Fibroblast of pulmonary artery (primary cell): ENCODE measurements at regions not wholly inside any gene's neighbourhood (a gene's known extent, or its start where the extent isn't known, plus 50 kb on each side); places are given as distances from the start of the nearest gene placed in this dataset.

ENCODE experiments used
- DNase-seq: peaks from one replicate; pipeline ENCODE4 v3.0.0-alpha.2; 2010; ENCODE audit warnings: low read depth
- H3K4me3 ChIP-seq: replicated peaks from 2 replicates; pipeline ENCODE4 v1.5.1; 2011; ENCODE audit warnings: low read depth, mild to moderate bottlenecking, control low read depth, low read length, moderate library complexity
- TF ChIP-seq, protein P1 (sequence below): IDR thresholded peaks from 2 replicates; pipeline ENCODE4 v1.5.1; 2011; ENCODE audit warnings: mild to moderate bottlenecking, control low read depth, low read length, inconsistent platforms; ENCODE audit errors: missing control alignments

DNA sequence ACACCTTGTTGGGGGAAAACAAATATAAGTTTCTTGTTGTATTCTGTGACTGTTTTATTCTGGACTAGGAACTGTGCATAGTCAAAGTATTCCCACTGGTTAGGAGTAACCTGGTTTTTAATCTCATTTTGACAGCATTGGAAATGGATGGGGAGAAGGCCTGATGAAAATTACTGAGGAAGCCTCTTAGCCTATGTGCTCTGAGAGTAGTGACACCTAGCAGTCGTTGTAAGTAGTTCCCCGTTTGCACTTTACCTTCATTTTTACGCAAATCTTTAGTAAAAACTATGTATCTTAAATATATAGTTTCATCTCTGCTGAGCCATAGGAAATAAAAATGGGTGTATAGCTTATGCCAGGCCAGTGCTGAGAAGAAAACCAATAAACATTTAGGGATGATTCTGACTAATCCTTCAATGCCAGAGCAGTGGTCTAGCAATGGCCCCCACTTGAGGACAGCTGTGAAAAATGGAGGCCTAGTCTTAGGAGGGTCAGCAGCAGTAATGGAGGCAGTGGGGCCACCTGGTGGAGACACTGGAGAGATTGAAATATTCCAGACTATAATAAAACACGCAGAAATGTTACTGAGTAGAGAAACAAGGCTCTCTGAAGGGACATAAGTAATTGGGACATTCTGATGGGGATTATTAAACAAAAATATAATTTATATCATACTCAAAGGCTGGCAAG lies 133.2 kb upstream of the NOVA1 start:
- no peak overlapping the region for H3K4me3 ChIP-seq
- TF ChIP-seq, protein P1, sequence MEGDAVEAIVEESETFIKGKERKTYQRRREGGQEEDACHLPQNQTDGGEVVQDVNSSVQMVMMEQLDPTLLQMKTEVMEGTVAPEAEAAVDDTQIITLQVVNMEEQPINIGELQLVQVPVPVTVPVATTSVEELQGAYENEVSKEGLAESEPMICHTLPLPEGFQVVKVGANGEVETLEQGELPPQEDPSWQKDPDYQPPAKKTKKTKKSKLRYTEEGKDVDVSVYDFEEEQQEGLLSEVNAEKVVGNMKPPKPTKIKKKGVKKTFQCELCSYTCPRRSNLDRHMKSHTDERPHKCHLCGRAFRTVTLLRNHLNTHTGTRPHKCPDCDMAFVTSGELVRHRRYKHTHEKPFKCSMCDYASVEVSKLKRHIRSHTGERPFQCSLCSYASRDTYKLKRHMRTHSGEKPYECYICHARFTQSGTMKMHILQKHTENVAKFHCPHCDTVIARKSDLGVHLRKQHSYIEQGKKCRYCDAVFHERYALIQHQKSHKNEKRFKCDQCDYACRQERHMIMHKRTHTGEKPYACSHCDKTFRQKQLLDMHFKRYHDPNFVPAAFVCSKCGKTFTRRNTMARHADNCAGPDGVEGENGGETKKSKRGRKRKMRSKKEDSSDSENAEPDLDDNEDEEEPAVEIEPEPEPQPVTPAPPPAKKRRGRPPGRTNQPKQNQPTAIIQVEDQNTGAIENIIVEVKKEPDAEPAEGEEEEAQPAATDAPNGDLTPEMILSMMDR = peak; percentile 60
- peak; percentile 57 for DNase-seq

DNA sequence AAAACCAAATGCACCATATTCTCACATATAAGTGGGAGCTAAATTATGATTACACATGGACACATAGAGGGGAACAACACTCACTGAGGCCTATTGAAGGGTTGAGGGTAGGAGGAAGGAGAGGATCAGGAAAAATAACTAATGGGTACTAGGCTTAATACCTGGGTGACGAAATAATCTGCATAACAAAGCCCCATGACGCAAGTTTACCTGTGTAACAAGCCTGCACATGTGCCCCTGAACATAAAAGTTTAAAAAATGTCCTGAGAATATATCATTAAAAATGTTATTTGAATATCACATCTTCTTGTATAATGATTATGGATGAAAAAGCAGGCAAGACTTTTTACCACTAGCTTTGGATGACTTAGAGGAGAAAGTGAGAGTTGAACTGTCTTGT lies 138.0 kb upstream of the NOVA1 start:
- H3K4me3 ChIP-seq = no peak overlapping the region
- DNase-seq = no peak
- TF ChIP-seq, protein P1 = no peak

DNA sequence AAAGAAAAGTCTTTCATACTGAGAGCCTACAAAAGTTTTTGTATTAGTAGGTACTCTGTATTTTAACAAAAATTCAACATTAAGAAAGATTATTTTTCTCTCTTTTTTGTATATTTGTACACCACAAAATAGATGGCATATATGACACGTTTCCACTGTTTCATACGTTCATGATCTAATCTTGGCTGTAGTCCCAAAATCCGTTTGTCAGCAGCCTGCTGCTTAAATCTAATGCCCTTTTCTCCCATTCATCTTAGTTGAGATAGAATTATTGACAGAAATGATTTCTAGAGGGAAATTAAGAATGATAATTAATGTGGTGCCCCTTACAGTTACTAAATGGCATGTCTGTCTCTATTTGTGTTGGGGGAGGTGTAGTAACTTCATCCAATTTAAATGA lies 140.7 kb upstream of the NOVA1 start:
- H3K4me3 ChIP-seq = no peak overlapping the region
- TF ChIP-seq, protein P1 = no peak
- peak; percentile 56 for DNase-seq

DNA sequence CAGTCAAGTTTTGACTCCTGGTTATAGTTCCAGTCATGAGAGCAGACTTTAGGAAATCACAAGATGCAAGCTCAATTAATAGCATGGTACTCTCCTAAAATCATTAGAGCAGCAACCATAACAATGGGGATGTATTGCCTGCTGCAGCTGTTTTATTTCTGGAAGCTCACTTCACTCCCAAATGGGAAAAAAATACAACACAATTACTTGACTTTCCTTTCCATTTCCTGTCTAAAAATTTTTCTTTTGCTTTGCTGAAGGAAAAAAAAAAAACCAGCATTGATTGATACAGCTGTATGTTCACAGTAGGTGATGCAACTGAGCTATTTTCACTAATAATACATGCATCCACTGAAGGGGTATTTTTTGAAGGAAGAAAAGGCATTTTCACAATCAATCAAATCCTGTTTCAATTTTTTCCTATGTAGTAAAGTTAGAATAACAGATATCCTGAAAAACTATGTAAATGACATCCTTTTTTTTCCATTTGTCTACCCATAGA lies 143.9 kb upstream of the NOVA1 start:
- DNase-seq = peak; percentile 7
- H3K4me3 ChIP-seq = no peak overlapping the region
- TF ChIP-seq, protein P1 = no peak

DNA sequence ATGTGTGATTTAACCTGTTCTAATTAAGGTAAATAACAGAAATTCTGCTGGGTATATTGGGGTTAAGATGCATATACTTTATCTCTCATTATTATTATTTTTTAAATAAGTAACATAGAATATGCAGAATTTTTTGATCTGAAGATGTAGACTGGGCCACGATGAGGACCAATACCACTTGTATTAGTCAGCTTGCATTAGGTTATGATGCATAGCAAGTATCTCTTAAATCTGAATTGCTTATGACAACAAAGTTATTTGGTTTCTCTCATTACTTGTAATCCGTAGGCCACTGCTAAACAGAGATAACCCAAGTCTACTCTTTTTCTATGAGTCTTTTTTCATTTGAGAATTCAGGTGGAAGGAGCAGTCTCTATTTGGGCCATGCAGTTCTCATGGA lies 145.5 kb upstream of the NOVA1 start:
- TF ChIP-seq, protein P1 = no peak
- DNase-seq = no peak
- no peak overlapping the region for H3K4me3 ChIP-seq

DNA sequence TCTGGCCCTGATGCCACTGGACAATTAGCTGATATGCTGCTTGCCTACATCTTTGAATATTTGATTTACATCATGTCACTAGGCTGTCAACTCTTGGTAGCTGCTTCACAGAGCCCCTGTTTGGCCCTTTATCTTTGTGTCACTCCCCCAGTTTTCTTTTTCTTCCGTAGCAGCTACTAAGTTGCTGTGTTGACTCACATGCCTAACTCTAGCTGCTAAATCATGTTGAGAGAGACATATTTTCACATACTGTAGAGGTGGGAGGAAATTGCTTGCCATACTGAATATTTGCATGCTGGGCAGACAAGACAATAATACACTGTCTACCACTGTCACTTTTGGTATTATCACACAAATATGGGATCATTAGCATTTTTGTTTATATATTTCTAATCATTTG lies 147.1 kb upstream of the NOVA1 start:
- no peak overlapping the region for H3K4me3 ChIP-seq
- TF ChIP-seq, protein P1 = no peak
- DNase-seq = peak; percentile 20

DNA sequence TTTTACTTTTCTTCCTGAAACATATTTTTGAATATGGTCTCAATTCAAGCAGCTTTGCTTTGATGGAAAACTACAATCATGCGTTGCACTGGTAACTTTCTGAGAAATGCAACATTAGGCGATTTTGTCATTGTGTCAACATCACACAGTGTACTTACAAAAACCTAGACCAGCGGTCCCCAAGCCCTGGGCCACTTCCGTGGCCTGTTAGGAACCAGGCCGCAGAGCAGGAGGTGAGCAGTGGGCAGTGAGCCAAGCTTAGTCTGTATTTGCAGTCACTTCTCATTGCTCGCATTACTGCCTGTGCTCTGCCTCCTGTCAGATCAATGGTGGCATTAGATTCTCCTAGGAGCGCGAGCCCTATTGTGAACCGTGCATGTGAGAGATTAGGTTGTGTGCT lies 163.7 kb upstream of the NOVA1 start:
- no peak overlapping the region for H3K4me3 ChIP-seq
- TF ChIP-seq, protein P1 = no peak
- DNase-seq = no peak
